ENCODE measurements at regions not wholly inside any gene's neighbourhood (a gene's known extent, or its start where the extent isn't known, plus 50 kb on each side); places are given as distances from the start of the nearest gene placed in this dataset.

DNA sequence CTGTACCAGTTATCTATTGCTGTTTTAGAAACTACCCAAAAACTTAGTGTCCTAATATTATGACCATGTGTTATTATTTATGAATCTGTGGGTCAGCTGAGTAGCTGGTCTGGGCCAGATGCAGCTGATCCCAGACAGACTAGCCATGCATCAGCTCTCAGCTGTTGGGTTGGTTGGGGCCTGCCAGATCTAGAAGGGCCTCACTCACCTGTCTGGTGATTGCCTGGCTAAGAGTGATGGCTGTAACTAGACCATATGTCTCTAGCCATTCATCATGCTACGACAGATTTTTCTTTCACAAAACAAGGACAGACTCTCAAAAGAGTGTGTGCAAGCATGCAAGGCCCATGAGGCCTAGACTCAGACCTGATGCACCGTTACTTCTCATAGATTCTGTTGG, 403.2 kb downstream of the SAMD5 start:
- TF ChIP-seq POLR2A (IDR thresholded peaks at IDR 0.05; ENCODE audit: low read length) (no peak), GATA1 (IDR thresholded peaks at IDR 0.05; ENCODE audit: low read depth, low read length) (no peak)
